ENCODE measurements at regions not wholly inside any gene's neighbourhood (a gene's known extent, or its start where the extent isn't known, plus 50 kb on each side); places are given as distances from the start of the nearest gene placed in this dataset.

DNA sequence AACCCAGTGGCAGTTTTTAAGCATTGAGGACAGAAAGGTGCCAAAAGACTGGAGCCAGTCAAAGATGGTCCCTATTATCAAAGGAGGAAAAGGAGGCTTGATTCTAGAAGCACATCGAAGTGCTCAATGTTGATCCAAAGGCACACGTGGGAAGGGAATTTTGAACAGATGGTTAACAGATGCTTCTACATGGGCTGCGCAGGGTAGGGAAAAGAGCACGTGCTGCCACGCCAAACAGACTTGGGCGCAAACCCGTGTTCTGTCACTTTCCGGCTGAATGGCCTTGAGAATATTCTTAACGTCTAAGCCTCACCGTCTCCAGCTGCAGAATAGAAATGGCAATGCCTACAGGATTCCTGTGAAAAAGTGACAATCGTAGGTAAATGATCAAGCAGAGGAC, 217.9 kb upstream of the MTNR1B start:
- WGBS (ENCODE audit: extremely low coverage, insufficient read length, low lambda C conversion rate): no CpG with 5 or more reads among the region's 11 CpGs
- Mint-ChIP-seq H3K27ac (peak overlapping the region in 1 of 3 experiments; percentile 53; a peak in 1 of 7 replicates), H3K4me1 (peaks cover 5 to 7% of the 10 kb centered on the region in 2 experiments), H3K4me3 (no peak overlapping the region), H3K9me3 (peaks cover 10 to 11% of the 10 kb centered on the region in 2 experiments), H3K36me3 (ENCODE audit: insufficient read depth in 1 of 3, low read depth in 3 of 3) (peaks cover 4 to 11% (median 9%) of the 10 kb centered on the region in 3 experiments; a peak in 5 of 7 replicates), H3K27me3 (ENCODE audit: low read depth) (no peaks in the 10 kb centered on the region)
- Histone ChIP-seq H2BK120ac (ENCODE audit: low read depth, low read length, poor library complexity, severe bottlenecking) (no peak overlapping the region), H2BK12ac (ENCODE audit: insufficient read length, low read depth, low read length) (no peak overlapping the region), H3K23me2 (ENCODE audit: insufficient read length, low read depth, low read length, poor library complexity, severe bottlenecking) (no peaks in the 10 kb centered on the region), H3K4me1 (ENCODE audit: insufficient read depth, low read length) (no peaks in the 10 kb centered on the region), H3K27me3 (ENCODE audit: insufficient read depth, low read length) (no peaks in the 10 kb centered on the region), H4K5ac (ENCODE audit: insufficient read length, low read depth, low read length) (no peak overlapping the region), H3K18ac (ENCODE audit: insufficient read length, low read depth, low read length) (no peak overlapping the region), H2AFZ (ENCODE audit: low read length) (no peak overlapping the region), H3K9ac (ENCODE audit: extremely low read depth, insufficient read length, low read length) (no peak overlapping the region), H3K27ac (ENCODE audit: insufficient read length, low read depth, low read length) (no peak overlapping the region), H4K20me1 (ENCODE audit: control insufficient read depth, insufficient read depth, insufficient read length) (no peaks in the 10 kb centered on the region), H3T11ph (ENCODE audit: low read length) (no peak overlapping the region), H3K9me3 (ENCODE audit: control insufficient read depth, low read depth, low read length) (no peaks in the 10 kb centered on the region), H3K79me1 (ENCODE audit: insufficient read depth, low read depth, low read length, poor library complexity, severe bottlenecking) (no peaks in the 10 kb centered on the region), H2BK15ac (ENCODE audit: low read depth, low read length) (no peak overlapping the region), H2AK5ac (ENCODE audit: insufficient read length, low read length) (no peak overlapping the region), H3K23ac (ENCODE audit: insufficient read length, low read depth, low read length) (no peak overlapping the region), H2BK5ac (ENCODE audit: insufficient read length, low read length) (no peak overlapping the region), H3K14ac (ENCODE audit: insufficient read depth, low read length) (no peak overlapping the region), H2BK20ac (ENCODE audit: low read depth, low read length, poor library complexity, severe bottlenecking) (no peak overlapping the region), H4K91ac (ENCODE audit: insufficient read length, low read depth, low read length) (no peak overlapping the region), H3K4me2 (ENCODE audit: insufficient read depth, insufficient read length, low read length) (no peak overlapping the region), H3K56ac (ENCODE audit: insufficient read length, low read depth, low read length) (no peak overlapping the region), H3K79me2 (ENCODE audit: insufficient read depth, low read length) (no peaks in the 10 kb centered on the region), H4K8ac (replicated peaks; ENCODE audit: insufficient read length, low read depth, low read length) (no peak overlapping the region), H3K4ac (ENCODE audit: low read depth, low read length) (no peak overlapping the region)
- TF ChIP-seq, protein P1, sequence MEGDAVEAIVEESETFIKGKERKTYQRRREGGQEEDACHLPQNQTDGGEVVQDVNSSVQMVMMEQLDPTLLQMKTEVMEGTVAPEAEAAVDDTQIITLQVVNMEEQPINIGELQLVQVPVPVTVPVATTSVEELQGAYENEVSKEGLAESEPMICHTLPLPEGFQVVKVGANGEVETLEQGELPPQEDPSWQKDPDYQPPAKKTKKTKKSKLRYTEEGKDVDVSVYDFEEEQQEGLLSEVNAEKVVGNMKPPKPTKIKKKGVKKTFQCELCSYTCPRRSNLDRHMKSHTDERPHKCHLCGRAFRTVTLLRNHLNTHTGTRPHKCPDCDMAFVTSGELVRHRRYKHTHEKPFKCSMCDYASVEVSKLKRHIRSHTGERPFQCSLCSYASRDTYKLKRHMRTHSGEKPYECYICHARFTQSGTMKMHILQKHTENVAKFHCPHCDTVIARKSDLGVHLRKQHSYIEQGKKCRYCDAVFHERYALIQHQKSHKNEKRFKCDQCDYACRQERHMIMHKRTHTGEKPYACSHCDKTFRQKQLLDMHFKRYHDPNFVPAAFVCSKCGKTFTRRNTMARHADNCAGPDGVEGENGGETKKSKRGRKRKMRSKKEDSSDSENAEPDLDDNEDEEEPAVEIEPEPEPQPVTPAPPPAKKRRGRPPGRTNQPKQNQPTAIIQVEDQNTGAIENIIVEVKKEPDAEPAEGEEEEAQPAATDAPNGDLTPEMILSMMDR (conservative IDR thresholded peaks at IDR 0.05): no peak
- no peak for DNase-seq
